ENCODE measurements at regions not wholly inside any gene's neighbourhood (a gene's known extent, or its start where the extent isn't known, plus 50 kb on each side); places are given as distances from the start of the nearest gene placed in this dataset.
"Not testable (repeated sequence)": the region's sequence is repeated elsewhere in the genome, so short reads cannot be mapped to it uniquely, and the experiment has no call there.

- not testable (repeated sequence) for TF ChIP-seq POLR2AphosphoS5, POLR2A (IDR thresholded peaks at IDR 0.05; ENCODE audit: low read depth, low read length)
Observed at GRCh38 chr20:22692620-22693019, 108.2 kb upstream of the FOXA2 start.

All from GM12892 (cell line).